HEK293T (cell line): ENCODE measurements at regions not wholly inside any gene's neighbourhood (a gene's known extent, or its start where the extent isn't known, plus 50 kb on each side); places are given as distances from the start of the nearest gene placed in this dataset.

Source experiments
- ARNT ChIP-seq: fragments of 450-650 bp; IDR thresholded peaks from 2 replicates; pipeline ENCODE4 v1.6.1; 2017; ENCODE audit warnings: mild to moderate bottlenecking
- BHLHE40 ChIP-seq: fragments of 450-650 bp; IDR thresholded peaks from 2 replicates; pipeline ENCODE4 v1.6.1; 2016; ENCODE audit warnings: mild to moderate bottlenecking, moderate library complexity, borderline replicate concordance
- CTBP1 ChIP-seq: fragments of 450-650 bp; IDR thresholded peaks from 2 replicates; pipeline ENCODE4 v1.6.1; 2016; ENCODE audit warnings: borderline replicate concordance
- ELF4 ChIP-seq: fragments of 450-650 bp; IDR thresholded peaks from 2 replicates; pipeline ENCODE4 v1.6.1; 2017; ENCODE audit warnings: antibody characterized with exemption
- FOXK2 ChIP-seq: fragments of 450-650 bp; IDR thresholded peaks from 2 replicates; pipeline ENCODE4 v1.6.1; 2016; ENCODE audit warnings: mild to moderate bottlenecking
- FOXM1 ChIP-seq: fragments of 450-650 bp; IDR thresholded peaks from 2 replicates; pipeline ENCODE4 v1.6.1; 2017; ENCODE audit warnings: mild to moderate bottlenecking, borderline replicate concordance
- L3MBTL2 ChIP-seq: fragments of 450-650 bp; conservative IDR thresholded peaks from 2 replicates; pipeline ENCODE4 v1.6.1; 2016; ENCODE audit warnings: mild to moderate bottlenecking
- NFRKB ChIP-seq: fragments of 450-650 bp; IDR thresholded peaks from 2 replicates; pipeline ENCODE4 v1.6.1; 2016; ENCODE audit warnings: mild to moderate bottlenecking, moderate library complexity
- PKNOX1 ChIP-seq: fragments of 450-650 bp; IDR thresholded peaks from 2 replicates; pipeline ENCODE4 v1.6.1; 2016
- SP1 ChIP-seq: fragments of 450-650 bp; IDR thresholded peaks from 2 replicates; pipeline ENCODE4 v1.6.1; 2017
- SUZ12 ChIP-seq: fragments of 450-650 bp; IDR thresholded peaks from 2 replicates; pipeline ENCODE4 v1.6.1; 2016; ENCODE audit warnings: mild to moderate bottlenecking
- TARDBP ChIP-seq: fragments of 450-650 bp; IDR thresholded peaks from 2 replicates; pipeline ENCODE4 v1.6.1; 2016

GRCh38 chr7:45469103-45469502 lies 105.1 kb upstream of the ADCY1 start:
- no peak for TF ChIP-seq CTBP1
- no peak for TF ChIP-seq BHLHE40
- no peak for TF ChIP-seq L3MBTL2
- no peak for TF ChIP-seq FOXM1
- TF ChIP-seq NFRKB = no peak
- TF ChIP-seq SP1 = no peak
- no peak for TF ChIP-seq ELF4
- no peak for TF ChIP-seq SUZ12
- TF ChIP-seq PKNOX1 = no peak
- no peak for TF ChIP-seq TARDBP
- TF ChIP-seq ARNT = no peak
- no peak for TF ChIP-seq FOXK2
